Activated T-helper 17 cell treated with anti-CD3 and anti-CD28 coated beads, Interleukin-2, amount 50 U/mL, for 72 hours (primary cell): ENCODE measurements at regions not wholly inside any gene's neighbourhood (a gene's known extent, or its start where the extent isn't known, plus 50 kb on each side); places are given as distances from the start of the nearest gene placed in this dataset.

Experiments used
- ATAC-seq: fragments of 150-1000 bp; cut with Tn5 transposase; replicated peaks from 2 replicates; pipeline ENCODE4 v1.10.0; 2021; ENCODE audit warnings: mild to moderate bottlenecking, moderate library complexity
- H3K27ac Mint-ChIP-seq: one replicate; pipeline ENCODE4 v1.8.0; 2022; ENCODE audit warnings: mixed read lengths
- H3K27me3 Mint-ChIP-seq: one replicate; pipeline ENCODE4 v1.8.0; 2022; ENCODE audit warnings: mixed read lengths
- H3K36me3 Mint-ChIP-seq: one replicate; pipeline ENCODE4 v1.8.0; 2022; ENCODE audit warnings: low read depth, mild to moderate bottlenecking, mixed read lengths
- H3K4me1 Mint-ChIP-seq: one replicate; pipeline ENCODE4 v1.8.0; 2022; ENCODE audit warnings: mixed read lengths
- H3K4me3 Mint-ChIP-seq: one replicate; pipeline ENCODE4 v1.8.0; 2022; ENCODE audit warnings: mild to moderate bottlenecking, mixed read lengths
- H3K9me3 Mint-ChIP-seq: one replicate; pipeline ENCODE4 v1.8.0; 2022; ENCODE audit warnings: mixed read lengths

GRCh38 chr6:82737965-82738364, 327.7 kb downstream of the UBE3D start:
- Mint-ChIP-seq H3K27ac (no peak overlapping the region), H3K27me3 (peaks cover 33% of the 10 kb centered on the region), H3K4me1 (no peaks in the 10 kb centered on the region), H3K9me3 (no peaks in the 10 kb centered on the region), H3K36me3 (no peaks in the 10 kb centered on the region), H3K4me3 (no peak overlapping the region)
- ATAC-seq = no peak

- Mint-ChIP-seq H3K4me3 (no peak overlapping the region), H3K9me3 (no peaks in the 10 kb centered on the region), H3K36me3 (no peaks in the 10 kb centered on the region), H3K27me3 (peaks cover 36% of the 10 kb centered on the region), H3K4me1 (no peaks in the 10 kb centered on the region), H3K27ac (no peak overlapping the region)
- ATAC-seq = no peak
Observed at GRCh38 chr6:82738773-82739172, 326.9 kb downstream of the UBE3D start.

DNA sequence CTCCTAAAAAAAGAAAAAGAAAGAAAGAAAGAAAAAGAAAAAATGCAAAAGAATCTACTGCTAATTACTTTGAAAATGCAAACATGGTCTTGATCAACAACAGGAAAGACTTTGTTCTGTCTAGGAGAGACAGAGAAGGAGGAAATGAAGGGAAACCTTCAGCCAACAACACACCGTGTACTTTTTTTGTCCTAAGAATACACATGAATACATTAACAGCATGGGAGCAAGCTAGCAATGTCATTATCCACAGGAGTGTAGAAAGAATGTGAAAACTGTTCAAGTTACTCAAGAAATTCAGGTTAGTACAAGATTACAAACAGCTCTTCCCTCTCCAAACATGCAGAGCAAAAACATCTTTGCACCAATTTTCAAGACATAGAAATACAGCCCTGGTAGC, 326.3 kb downstream of the UBE3D start:
- Mint-ChIP-seq H3K4me3 (no peak overlapping the region), H3K4me1 (no peaks in the 10 kb centered on the region), H3K36me3 (no peaks in the 10 kb centered on the region), H3K27ac (no peak overlapping the region), H3K27me3 (peaks cover 32% of the 10 kb centered on the region), H3K9me3 (no peaks in the 10 kb centered on the region)
- ATAC-seq = no peak

DNA sequence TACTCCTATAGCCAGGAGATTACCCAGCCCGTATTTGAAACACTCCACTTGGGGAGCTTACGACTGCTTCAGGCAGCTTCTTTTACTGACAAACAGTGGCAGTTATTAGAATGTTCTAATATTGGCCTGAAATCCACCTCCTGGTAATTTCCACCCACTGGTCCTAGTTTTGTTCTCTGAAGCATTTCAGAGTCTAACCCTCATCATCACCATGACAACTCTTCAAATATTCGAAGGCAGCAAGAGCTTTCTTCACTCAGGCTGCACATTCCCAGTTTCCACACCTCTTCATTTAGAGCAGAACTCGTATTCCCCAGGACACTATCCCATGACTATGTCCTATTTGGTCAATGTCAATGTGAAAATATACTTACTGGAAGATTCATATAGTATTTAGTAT, 325.6 kb downstream of the UBE3D start:
- peaks cover 28% of the 10 kb centered on the region for H3K27me3 Mint-ChIP-seq
- no peak overlapping the region for H3K27ac Mint-ChIP-seq
- ATAC-seq = no peak
- H3K36me3 Mint-ChIP-seq = no peaks in the 10 kb centered on the region
- no peak overlapping the region for H3K4me3 Mint-ChIP-seq
- H3K4me1 Mint-ChIP-seq = no peaks in the 10 kb centered on the region
- H3K9me3 Mint-ChIP-seq = no peaks in the 10 kb centered on the region

- H3K36me3 Mint-ChIP-seq = no peaks in the 10 kb centered on the region
- no peaks in the 10 kb centered on the region for H3K9me3 Mint-ChIP-seq
- no peak for ATAC-seq
- H3K4me1 Mint-ChIP-seq = no peaks in the 10 kb centered on the region
- no peak overlapping the region for H3K27ac Mint-ChIP-seq
- H3K4me3 Mint-ChIP-seq = no peak overlapping the region
- H3K27me3 Mint-ChIP-seq = peaks cover 20% of the 10 kb centered on the region
Observed at GRCh38 chr6:82741325-82741995, 324.2 kb downstream of the UBE3D start.

GRCh38 chr6:82741996-82742385, 323.6 kb downstream of the UBE3D start:
- Mint-ChIP-seq H3K4me3 (no peak overlapping the region), H3K27ac (no peak overlapping the region), H3K36me3 (no peaks in the 10 kb centered on the region), H3K4me1 (no peaks in the 10 kb centered on the region), H3K9me3 (no peaks in the 10 kb centered on the region), H3K27me3 (peaks cover 18% of the 10 kb centered on the region)
- no peak for ATAC-seq

GRCh38 chr6:82744286-82745015, 321.2 kb downstream of the UBE3D start:
- no peak for ATAC-seq
- Mint-ChIP-seq H3K4me3 (no peak overlapping the region), H3K27ac (no peak overlapping the region), H3K36me3 (no peaks in the 10 kb centered on the region), H3K4me1 (no peaks in the 10 kb centered on the region), H3K9me3 (no peaks in the 10 kb centered on the region), H3K27me3 (peaks cover 14% of the 10 kb centered on the region)

DNA sequence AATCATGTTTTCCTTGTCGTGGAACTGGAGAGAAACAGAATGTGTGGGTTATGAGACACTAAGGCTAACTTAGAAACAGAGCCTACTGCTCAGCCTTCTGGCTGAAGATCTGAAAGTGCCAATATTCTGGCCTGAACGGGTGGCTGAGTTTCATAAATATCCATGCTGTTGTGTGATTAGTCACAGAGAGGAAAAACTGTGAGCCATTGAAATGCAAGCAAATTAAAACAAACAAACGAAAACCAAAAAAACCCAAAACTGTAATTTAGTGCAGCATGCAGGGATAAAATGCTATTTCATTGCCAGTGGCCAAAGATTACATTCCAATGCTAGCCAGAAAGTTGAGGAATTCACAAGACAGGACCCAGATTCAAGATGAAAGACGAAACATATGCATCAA, 315.1 kb downstream of the UBE3D start:
- Mint-ChIP-seq H3K27me3 (peaks cover 3% of the 10 kb centered on the region), H3K4me1 (no peaks in the 10 kb centered on the region), H3K9me3 (no peaks in the 10 kb centered on the region), H3K36me3 (no peaks in the 10 kb centered on the region), H3K27ac (no peak overlapping the region), H3K4me3 (no peak overlapping the region)
- ATAC-seq = no peak

- Mint-ChIP-seq H3K27ac (no peak overlapping the region), H3K4me3 (no peak overlapping the region), H3K4me1 (no peaks in the 10 kb centered on the region), H3K9me3 (no peaks in the 10 kb centered on the region), H3K36me3 (no peaks in the 10 kb centered on the region), H3K27me3 (peaks cover 4% of the 10 kb centered on the region)
- no peak for ATAC-seq
Observed at GRCh38 chr6:82751718-82752117, 313.9 kb downstream of the UBE3D start.

GRCh38 chr6:82761674-82762345, 303.8 kb downstream of the UBE3D start:
- H3K9me3 Mint-ChIP-seq = no peaks in the 10 kb centered on the region
- peaks cover 10% of the 10 kb centered on the region for H3K27me3 Mint-ChIP-seq
- H3K36me3 Mint-ChIP-seq = no peaks in the 10 kb centered on the region
- H3K4me3 Mint-ChIP-seq = no peak overlapping the region
- ATAC-seq = no peak
- no peaks in the 10 kb centered on the region for H3K4me1 Mint-ChIP-seq
- H3K27ac Mint-ChIP-seq = no peak overlapping the region

- Mint-ChIP-seq H3K4me3 (no peak overlapping the region), H3K27ac (no peak overlapping the region), H3K9me3 (no peaks in the 10 kb centered on the region), H3K4me1 (no peaks in the 10 kb centered on the region), H3K36me3 (no peaks in the 10 kb centered on the region), H3K27me3 (no peaks in the 10 kb centered on the region)
- ATAC-seq = no peak
Observed at GRCh38 chr6:82766476-82766875, 299.2 kb downstream of the UBE3D start.

- no peaks in the 10 kb centered on the region for H3K36me3 Mint-ChIP-seq
- no peaks in the 10 kb centered on the region for H3K4me1 Mint-ChIP-seq
- H3K27ac Mint-ChIP-seq = no peak overlapping the region
- ATAC-seq = no peak
- H3K27me3 Mint-ChIP-seq = no peaks in the 10 kb centered on the region
- no peaks in the 10 kb centered on the region for H3K9me3 Mint-ChIP-seq
- H3K4me3 Mint-ChIP-seq = no peak overlapping the region
Observed at GRCh38 chr6:82767037-82767436, 298.6 kb downstream of the UBE3D start.

DNA sequence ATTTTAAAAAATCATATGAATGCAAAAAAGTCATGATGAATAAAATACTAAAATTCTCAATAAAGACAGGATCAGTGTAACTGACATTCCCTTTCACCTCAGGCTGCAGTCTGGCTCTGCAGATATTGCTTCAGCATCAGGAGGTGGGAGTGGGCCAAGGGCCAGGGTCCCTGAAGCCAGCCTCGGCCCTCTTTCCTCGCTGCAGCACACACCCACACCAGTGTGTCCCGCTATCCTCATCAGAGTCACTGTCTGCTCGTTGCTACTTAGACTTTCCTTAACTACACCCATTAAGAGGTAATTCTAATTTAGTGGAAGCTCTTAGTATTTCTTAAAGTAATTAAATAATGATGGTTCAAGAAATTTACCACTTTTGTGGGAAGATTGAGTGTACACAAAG, 298.2 kb downstream of the UBE3D start:
- no peak overlapping the region for H3K27ac Mint-ChIP-seq
- no peaks in the 10 kb centered on the region for H3K36me3 Mint-ChIP-seq
- H3K4me1 Mint-ChIP-seq = no peaks in the 10 kb centered on the region
- H3K4me3 Mint-ChIP-seq = no peak overlapping the region
- H3K27me3 Mint-ChIP-seq = no peaks in the 10 kb centered on the region
- ATAC-seq = no peak
- no peaks in the 10 kb centered on the region for H3K9me3 Mint-ChIP-seq

DNA sequence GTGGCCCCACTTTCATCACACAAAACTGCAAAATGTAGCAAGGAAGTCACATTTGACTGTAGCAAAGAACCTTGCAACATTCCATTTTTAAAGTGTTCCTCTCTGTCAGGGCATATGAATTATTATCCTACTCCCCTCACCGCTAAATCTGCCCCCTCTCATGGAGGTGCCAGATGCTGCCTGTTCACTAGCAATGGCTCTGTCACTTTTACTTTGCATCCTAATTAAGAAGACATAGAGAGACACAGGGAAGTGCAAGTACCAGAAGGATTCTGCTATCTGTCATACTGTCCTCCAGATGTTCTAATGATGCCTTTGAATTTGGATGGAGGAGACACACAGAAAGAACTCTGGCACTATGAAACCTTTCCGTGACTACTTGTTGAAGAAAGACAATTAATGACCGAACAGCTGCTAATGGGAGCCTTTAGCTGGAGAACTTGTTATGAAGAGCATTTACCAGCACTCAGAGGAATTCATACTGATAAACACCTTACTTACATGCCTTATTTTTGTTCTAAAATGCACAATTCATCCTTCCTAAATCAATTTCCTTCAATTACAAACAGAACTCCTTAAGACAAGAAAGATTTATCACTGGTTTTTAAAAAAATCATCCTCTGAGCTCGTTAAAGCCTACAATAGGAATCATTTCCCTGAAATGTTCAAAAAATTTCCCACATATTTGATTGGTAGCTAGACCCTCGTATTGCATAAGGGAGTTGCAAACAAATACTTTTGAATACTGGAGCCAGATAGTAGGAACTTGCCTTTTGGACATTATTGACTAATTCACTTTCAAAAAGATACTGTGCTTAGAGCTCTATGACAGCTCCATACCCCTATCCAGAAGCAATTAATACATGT, 292.6 kb downstream of the UBE3D start:
- Mint-ChIP-seq H3K9me3 (no peaks in the 10 kb centered on the region), H3K27ac (no peak overlapping the region), H3K4me1 (no peaks in the 10 kb centered on the region), H3K4me3 (no peak overlapping the region), H3K27me3 (peaks cover 5% of the 10 kb centered on the region), H3K36me3 (no peaks in the 10 kb centered on the region)
- ATAC-seq = no peak
